ENCODE measurements at regions not wholly inside any gene's neighbourhood (a gene's known extent, or its start where the extent isn't known, plus 50 kb on each side); places are given as distances from the start of the nearest gene placed in this dataset.

GRCh38 chr19:31430381-31430780 is 81.1 kb upstream of the TSHZ3 start:
- TF ChIP-seq, protein P1, sequence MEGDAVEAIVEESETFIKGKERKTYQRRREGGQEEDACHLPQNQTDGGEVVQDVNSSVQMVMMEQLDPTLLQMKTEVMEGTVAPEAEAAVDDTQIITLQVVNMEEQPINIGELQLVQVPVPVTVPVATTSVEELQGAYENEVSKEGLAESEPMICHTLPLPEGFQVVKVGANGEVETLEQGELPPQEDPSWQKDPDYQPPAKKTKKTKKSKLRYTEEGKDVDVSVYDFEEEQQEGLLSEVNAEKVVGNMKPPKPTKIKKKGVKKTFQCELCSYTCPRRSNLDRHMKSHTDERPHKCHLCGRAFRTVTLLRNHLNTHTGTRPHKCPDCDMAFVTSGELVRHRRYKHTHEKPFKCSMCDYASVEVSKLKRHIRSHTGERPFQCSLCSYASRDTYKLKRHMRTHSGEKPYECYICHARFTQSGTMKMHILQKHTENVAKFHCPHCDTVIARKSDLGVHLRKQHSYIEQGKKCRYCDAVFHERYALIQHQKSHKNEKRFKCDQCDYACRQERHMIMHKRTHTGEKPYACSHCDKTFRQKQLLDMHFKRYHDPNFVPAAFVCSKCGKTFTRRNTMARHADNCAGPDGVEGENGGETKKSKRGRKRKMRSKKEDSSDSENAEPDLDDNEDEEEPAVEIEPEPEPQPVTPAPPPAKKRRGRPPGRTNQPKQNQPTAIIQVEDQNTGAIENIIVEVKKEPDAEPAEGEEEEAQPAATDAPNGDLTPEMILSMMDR (IDR thresholded peaks at IDR 0.05; ENCODE audit: insufficient read depth, low read depth, low read length): no peak
- TF ChIP-seq EZH2 (IDR thresholded peaks at IDR 0.05; ENCODE audit: insufficient read depth, low read length): no peak

Data from astrocyte (in vitro differentiated cells and primary cell).